H9 (cell line): ENCODE measurements at regions not wholly inside any gene's neighbourhood (a gene's known extent, or its start where the extent isn't known, plus 50 kb on each side); places are given as distances from the start of the nearest gene placed in this dataset.
A peak's percentile ranks its signal among the peaks of the same experiment; 100 is the strongest.

ENCODE experiments used
- DNase-seq: peaks from one replicate; pipeline ENCODE4 v3.0.0-alpha.2; 2017
- H2AFZ ChIP-seq: one replicate; pipeline ENCODE4 v1.6.1; 2013; ENCODE audit warnings: mild to moderate bottlenecking, low read length, control low read depth, moderate library complexity
- H2AK5ac ChIP-seq: 2 replicates; pipeline ENCODE4 v1.6.1; 2013; ENCODE audit warnings: low read length, control low read depth, mixed read lengths; ENCODE audit not compliant: insufficient read length
- H2BK120ac ChIP-seq: one replicate; pipeline ENCODE4 v1.6.1; 2013; ENCODE audit warnings: low read depth, mild to moderate bottlenecking, low read length, control low read depth, inconsistent platforms; ENCODE audit not compliant: poor library complexity, severe bottlenecking
- H2BK12ac ChIP-seq: 2 replicates; pipeline ENCODE4 v1.6.1; 2013; ENCODE audit warnings: low read length, control low read depth, mixed read lengths, low read depth; ENCODE audit not compliant: insufficient read length
- H2BK15ac ChIP-seq: 2 replicates; pipeline ENCODE4 v1.6.1; 2013; ENCODE audit warnings: low read depth, low read length, control low read depth
- H2BK20ac ChIP-seq: one replicate; pipeline ENCODE4 v1.6.1; 2013; ENCODE audit warnings: low read depth, mild to moderate bottlenecking, low read length, control low read depth, inconsistent platforms; ENCODE audit not compliant: poor library complexity, severe bottlenecking
- H2BK5ac ChIP-seq: 2 replicates; pipeline ENCODE4 v1.6.1; 2013; ENCODE audit warnings: low read length, control low read depth, mixed read lengths; ENCODE audit not compliant: insufficient read length
- H3K14ac ChIP-seq: 2 replicates; pipeline ENCODE4 v1.6.1; 2013; ENCODE audit warnings: low read length, control low read depth; ENCODE audit not compliant: insufficient read depth
- H3K18ac ChIP-seq: 2 replicates; pipeline ENCODE4 v1.6.1; 2013; ENCODE audit warnings: low read depth, mild to moderate bottlenecking, mixed read lengths, low read length, control low read depth; ENCODE audit not compliant: insufficient read length
- H3K23ac ChIP-seq: 2 replicates; pipeline ENCODE4 v1.6.1; 2013; ENCODE audit warnings: low read length, control low read depth, mixed read lengths, low read depth; ENCODE audit not compliant: insufficient read length
- H3K23me2 ChIP-seq: 2 replicates; pipeline ENCODE4 v1.6.1; 2013; ENCODE audit warnings: low read depth, mild to moderate bottlenecking, mixed read lengths, low read length, control low read depth; ENCODE audit not compliant: insufficient read length, poor library complexity, severe bottlenecking
- H3K27ac ChIP-seq: 2 replicates; pipeline ENCODE4 v1.5.1; 2013; ENCODE audit warnings: low read length, control low read depth, mixed read lengths, low read depth; ENCODE audit not compliant: insufficient read length
- H3K27me3 ChIP-seq: 2 replicates; pipeline ENCODE4 v1.6.1; 2013; ENCODE audit warnings: low read length, control low read depth, inconsistent platforms; ENCODE audit not compliant: insufficient read depth
- H3K4ac ChIP-seq: 2 replicates; pipeline ENCODE4 v1.6.1; 2013; ENCODE audit warnings: low read depth, mild to moderate bottlenecking, control low read depth, inconsistent platforms, low read length, moderate library complexity
- H3K4me1 ChIP-seq: 2 replicates; pipeline ENCODE4 v1.6.1; 2013; ENCODE audit warnings: low read length, control low read depth, inconsistent platforms; ENCODE audit not compliant: insufficient read depth
- H3K4me2 ChIP-seq: 2 replicates; pipeline ENCODE4 v1.6.1; 2013; ENCODE audit warnings: low read length, control low read depth, mixed read lengths; ENCODE audit not compliant: insufficient read length, insufficient read depth
- H3K56ac ChIP-seq: 2 replicates; pipeline ENCODE4 v1.6.1; 2013; ENCODE audit warnings: low read depth, mild to moderate bottlenecking, mixed read lengths, low read length, control low read depth; ENCODE audit not compliant: insufficient read length
- H3K79me1 ChIP-seq: 2 replicates; pipeline ENCODE4 v1.6.1; 2013; ENCODE audit warnings: low read depth, mild to moderate bottlenecking, moderate library complexity, low read length, control low read depth, inconsistent platforms; ENCODE audit not compliant: insufficient read depth, poor library complexity, severe bottlenecking
- H3K79me2 ChIP-seq: 2 replicates; pipeline ENCODE4 v1.6.1; 2013; ENCODE audit warnings: low read length, control low read depth, inconsistent platforms; ENCODE audit not compliant: insufficient read depth
- H3K9ac ChIP-seq: 2 replicates; pipeline ENCODE4 v1.6.1; 2013; ENCODE audit warnings: low read length, control low read depth, mixed read lengths; ENCODE audit not compliant: insufficient read length; ENCODE audit errors: extremely low read depth
- H3K9me3 ChIP-seq: one replicate; pipeline ENCODE4 v1.6.1; 2013; ENCODE audit warnings: low read depth, low read length, inconsistent platforms; ENCODE audit not compliant: control insufficient read depth
- H3T11ph ChIP-seq: one replicate; pipeline ENCODE4 v1.6.1; 2013; ENCODE audit warnings: mild to moderate bottlenecking, low read length, control low read depth, inconsistent platforms
- H4K20me1 ChIP-seq: one replicate; pipeline ENCODE4 v1.6.1; 2013; ENCODE audit not compliant: control insufficient read depth, insufficient read length, insufficient read depth
- H4K5ac ChIP-seq: 2 replicates; pipeline ENCODE4 v1.6.1; 2013; ENCODE audit warnings: low read depth, mild to moderate bottlenecking, mixed read lengths, low read length, control low read depth; ENCODE audit not compliant: insufficient read length
- H4K8ac ChIP-seq: replicated peaks from 2 replicates; pipeline ENCODE4 v1.6.1; 2013; ENCODE audit warnings: low read length, control low read depth, mixed read lengths, low read depth; ENCODE audit not compliant: insufficient read length
- H4K91ac ChIP-seq: 2 replicates; pipeline ENCODE4 v1.6.1; 2013; ENCODE audit warnings: low read depth, mild to moderate bottlenecking, moderate library complexity, mixed read lengths, low read length, control low read depth; ENCODE audit not compliant: insufficient read length
- H3K27ac Mint-ChIP-seq, 3 experiments: 2 replicates in 2 of 3; 3 replicates in 1 of 3; pipeline ENCODE4 v1.8.0; 2020 to 2021; ENCODE audit warnings: mixed read lengths in 3 of 3, mild to moderate bottlenecking in 1 of 3, moderate library complexity in 1 of 3
- H3K27me3 Mint-ChIP-seq: 2 replicates; pipeline ENCODE4 v1.8.0; 2021; ENCODE audit warnings: low read depth, mild to moderate bottlenecking, moderate library complexity, mixed read lengths
- H3K36me3 Mint-ChIP-seq, 3 experiments: 2 replicates in 2 of 3; 3 replicates in 1 of 3; pipeline ENCODE4 v1.8.0; 2020 to 2021; ENCODE audit warnings: low read depth in 3 of 3, mixed read lengths in 3 of 3; ENCODE audit not compliant: insufficient read depth in 1 of 3
- H3K4me1 Mint-ChIP-seq, 2 experiments: 2 replicates each; pipeline ENCODE4 v1.8.0; 2020; ENCODE audit warnings: mixed read lengths in 2 of 2
- H3K4me3 Mint-ChIP-seq, 2 experiments: 2 replicates in 1 of 2; 3 replicates in 1 of 2; pipeline ENCODE4 v1.8.0; 2020 to 2021; ENCODE audit warnings: mild to moderate bottlenecking in 2 of 2, mixed read lengths in 2 of 2, moderate library complexity in 1 of 2
- H3K9me3 Mint-ChIP-seq, 2 experiments: 2 replicates in 1 of 2; 3 replicates in 1 of 2; pipeline ENCODE4 v1.8.0; 2020; ENCODE audit warnings: mild to moderate bottlenecking in 2 of 2, mixed read lengths in 2 of 2, moderate library complexity in 1 of 2
- WGBS: extraction: QIAGEN DNeasy Blood & Tissue Kit; methylation state at CpG from one replicate; pipeline ENCODE4 v1.1.7; 2013; ENCODE audit warnings: missing lambda C conversion rate, low lambda C conversion rate, mixed read lengths; ENCODE audit not compliant: insufficient read length; ENCODE audit errors: extremely low coverage; 5-methylcytosine and 5-hydroxymethylcytosine counted together
- TF ChIP-seq, protein P1 (sequence below): fragments of 200-600 bp; sonication (generic); conservative IDR thresholded peaks from 3 replicates; pipeline ENCODE4 v1.8.0; 2021; ENCODE audit warnings: antibody characterized with exemption, mild to moderate bottlenecking

DNA sequence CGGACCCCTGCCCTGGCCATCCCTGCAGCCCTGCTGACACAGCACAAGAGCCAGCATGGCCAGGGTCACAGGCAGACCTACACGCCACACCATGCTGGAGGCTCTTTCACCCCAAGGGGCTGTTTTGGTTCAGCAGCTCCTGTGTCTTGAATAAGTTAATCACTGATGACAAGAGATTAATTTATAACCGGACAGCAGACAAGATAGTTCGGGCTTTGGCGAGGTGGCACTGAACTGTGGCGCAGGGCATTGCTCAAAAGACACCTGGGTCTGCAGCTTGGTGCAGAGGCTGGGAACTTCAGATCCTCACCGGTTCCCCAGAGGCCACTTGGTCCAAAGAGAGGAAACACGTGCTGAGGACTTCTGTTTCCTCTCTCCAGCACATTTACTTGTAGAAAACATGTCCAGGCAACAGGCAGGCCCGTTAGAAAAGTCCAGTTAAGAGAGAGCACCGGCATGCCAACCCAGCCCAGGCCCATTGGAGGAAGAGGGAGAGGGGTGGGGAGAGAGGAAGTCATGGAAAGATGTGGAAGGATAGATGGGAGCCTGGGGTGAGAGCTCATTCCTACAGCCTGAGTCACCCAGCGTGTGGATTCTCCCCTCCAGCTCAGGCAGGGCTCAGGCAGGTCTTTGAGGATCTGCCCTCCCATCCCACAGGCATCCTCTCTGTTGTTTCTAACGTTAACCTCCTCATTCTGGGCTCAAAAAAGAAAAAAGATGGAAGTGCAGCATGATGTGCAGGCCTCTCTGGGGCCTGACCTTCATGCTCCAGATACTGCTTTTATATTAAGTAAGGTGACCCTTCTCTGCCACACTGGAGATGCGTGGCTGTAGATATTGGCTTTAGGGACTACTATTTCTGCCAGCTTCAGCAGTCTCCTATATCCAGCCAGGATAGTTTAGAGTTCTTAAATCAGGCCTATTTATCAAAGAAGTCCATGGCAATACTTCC, 80.0 kb upstream of the HNF1B start:
- H3K27ac ChIP-seq = no peak overlapping the region
- H3K27me3 ChIP-seq = no peaks in the 10 kb centered on the region
- H2BK15ac ChIP-seq = no peak overlapping the region
- DNase-seq = peak; percentile 84
- no peak overlapping the region for H3K4ac ChIP-seq
- H2BK120ac ChIP-seq = no peak overlapping the region
- H4K20me1 ChIP-seq = no peaks in the 10 kb centered on the region
- H4K5ac ChIP-seq = no peak overlapping the region
- no peak overlapping the region for H2BK5ac ChIP-seq
- no peak overlapping the region for H2AK5ac ChIP-seq
- H3T11ph ChIP-seq = no peak overlapping the region
- no peak overlapping the region for H4K8ac ChIP-seq
- no peak overlapping the region for H3K56ac ChIP-seq
- Mint-ChIP-seq H3K4me1 (peaks cover 17 to 21% of the 10 kb centered on the region in 2 experiments), H3K27me3 (no peaks in the 10 kb centered on the region; the same call in 1 of the 2 replicates), H3K9me3 (no peaks in the 10 kb centered on the region), H3K4me3 (no peak overlapping the region), H3K36me3 (no peaks in the 10 kb centered on the region), H3K27ac (peak overlapping the region in 2 of 3 experiments; percentile 34 to 41; a peak in 1 of 7 replicates)
- H4K91ac ChIP-seq = no peak overlapping the region
- WGBS = no CpG with 5 or more reads among the region's 13 CpGs
- H3K9me3 ChIP-seq = no peaks in the 10 kb centered on the region
- no peak overlapping the region for H2BK20ac ChIP-seq
- no peak overlapping the region for H2BK12ac ChIP-seq
- no peak overlapping the region for H3K18ac ChIP-seq
- H3K14ac ChIP-seq = no peak overlapping the region
- H3K4me1 ChIP-seq = no peaks in the 10 kb centered on the region
- H3K9ac ChIP-seq = no peak overlapping the region
- no peaks in the 10 kb centered on the region for H3K79me2 ChIP-seq
- no peak overlapping the region for H2AFZ ChIP-seq
- no peak overlapping the region for H3K23ac ChIP-seq
- TF ChIP-seq, protein P1, sequence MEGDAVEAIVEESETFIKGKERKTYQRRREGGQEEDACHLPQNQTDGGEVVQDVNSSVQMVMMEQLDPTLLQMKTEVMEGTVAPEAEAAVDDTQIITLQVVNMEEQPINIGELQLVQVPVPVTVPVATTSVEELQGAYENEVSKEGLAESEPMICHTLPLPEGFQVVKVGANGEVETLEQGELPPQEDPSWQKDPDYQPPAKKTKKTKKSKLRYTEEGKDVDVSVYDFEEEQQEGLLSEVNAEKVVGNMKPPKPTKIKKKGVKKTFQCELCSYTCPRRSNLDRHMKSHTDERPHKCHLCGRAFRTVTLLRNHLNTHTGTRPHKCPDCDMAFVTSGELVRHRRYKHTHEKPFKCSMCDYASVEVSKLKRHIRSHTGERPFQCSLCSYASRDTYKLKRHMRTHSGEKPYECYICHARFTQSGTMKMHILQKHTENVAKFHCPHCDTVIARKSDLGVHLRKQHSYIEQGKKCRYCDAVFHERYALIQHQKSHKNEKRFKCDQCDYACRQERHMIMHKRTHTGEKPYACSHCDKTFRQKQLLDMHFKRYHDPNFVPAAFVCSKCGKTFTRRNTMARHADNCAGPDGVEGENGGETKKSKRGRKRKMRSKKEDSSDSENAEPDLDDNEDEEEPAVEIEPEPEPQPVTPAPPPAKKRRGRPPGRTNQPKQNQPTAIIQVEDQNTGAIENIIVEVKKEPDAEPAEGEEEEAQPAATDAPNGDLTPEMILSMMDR = no peak
- no peaks in the 10 kb centered on the region for H3K23me2 ChIP-seq
- no peak overlapping the region for H3K4me2 ChIP-seq
- H3K79me1 ChIP-seq = no peaks in the 10 kb centered on the region
